Astrocyte (in vitro differentiated cells and primary cell): ENCODE measurements at regions not wholly inside any gene's neighbourhood (a gene's known extent, or its start where the extent isn't known, plus 50 kb on each side); places are given as distances from the start of the nearest gene placed in this dataset.

Experiments used
- DNase-seq: peaks from one replicate; pipeline ENCODE4 v3.0.0-alpha.2; 2010; ENCODE audit warnings: low read depth
- FAIRE-seq: peaks from 2 replicates; lab custom pipeline; 2011; peaks lifted over from hg19 to GRCh38; lab: Jason Lieb, UNC
- H2AFZ ChIP-seq: 2 replicates; pipeline ENCODE4 v1.6.0; 2012; ENCODE audit warnings: low read depth, low read length, inconsistent platforms
- H3K27ac ChIP-seq: 2 replicates; pipeline ENCODE4 v1.5.1; 2011; ENCODE audit warnings: low read depth, low read length, inconsistent platforms
- H3K27me3 ChIP-seq: 2 replicates; pipeline ENCODE4 v1.6.0; 2011; ENCODE audit warnings: low read length, inconsistent platforms; ENCODE audit not compliant: insufficient read depth
- H3K36me3 ChIP-seq: 2 replicates; pipeline ENCODE4 v1.5.1; 2011; ENCODE audit warnings: low read length, inconsistent platforms; ENCODE audit not compliant: insufficient read depth
- H3K4me1 ChIP-seq: 2 replicates; pipeline ENCODE4 v1.5.1; 2011; ENCODE audit warnings: low read length, inconsistent platforms; ENCODE audit not compliant: insufficient read depth
- H3K4me2 ChIP-seq: 2 replicates; pipeline ENCODE4 v1.6.0; 2012; ENCODE audit warnings: low read length, inconsistent platforms
- H3K4me3 ChIP-seq: 2 replicates; pipeline ENCODE4 v1.5.1; 2011; ENCODE audit warnings: low read depth, mild to moderate bottlenecking, low read length, inconsistent platforms; ENCODE audit not compliant: insufficient read depth
- H3K79me2 ChIP-seq: 2 replicates; pipeline ENCODE4 v1.6.0; 2012; ENCODE audit warnings: mild to moderate bottlenecking, low read length, inconsistent platforms; ENCODE audit not compliant: insufficient read depth
- H3K9ac ChIP-seq: 2 replicates; pipeline ENCODE4 v1.6.0; 2012; ENCODE audit warnings: mild to moderate bottlenecking, low read length, inconsistent platforms
- H3K9me3 ChIP-seq: 2 replicates; pipeline ENCODE4 v1.5.1; 2012; ENCODE audit warnings: low read depth, mild to moderate bottlenecking, low read length, inconsistent platforms; ENCODE audit not compliant: insufficient read depth
- H4K20me1 ChIP-seq: 2 replicates; pipeline ENCODE4 v1.6.0; 2012; ENCODE audit warnings: low read length, inconsistent platforms; ENCODE audit not compliant: insufficient read depth
- H3K27ac Mint-ChIP-seq: one replicate; pipeline ENCODE4 v1.8.0; 2021; ENCODE audit warnings: mild to moderate bottlenecking, mixed read lengths; ENCODE audit not compliant: unreplicated experiment
- H3K27me3 Mint-ChIP-seq: one replicate; pipeline ENCODE4 v1.8.0; 2021; ENCODE audit warnings: low read depth, mixed read lengths; ENCODE audit not compliant: unreplicated experiment
- H3K36me3 Mint-ChIP-seq: one replicate; pipeline ENCODE4 v1.8.0; 2021; ENCODE audit warnings: low read depth, mixed read lengths; ENCODE audit not compliant: unreplicated experiment
- H3K4me1 Mint-ChIP-seq: one replicate; pipeline ENCODE4 v1.8.0; 2021; ENCODE audit warnings: low read depth, mixed read lengths; ENCODE audit not compliant: unreplicated experiment
- H3K4me3 Mint-ChIP-seq: one replicate; pipeline ENCODE4 v1.8.0; 2021; ENCODE audit warnings: mild to moderate bottlenecking, moderate library complexity, mixed read lengths; ENCODE audit not compliant: unreplicated experiment
- H3K9me3 Mint-ChIP-seq: one replicate; pipeline ENCODE4 v1.8.0; 2021; ENCODE audit warnings: mild to moderate bottlenecking, mixed read lengths; ENCODE audit not compliant: unreplicated experiment
- CTCF ChIP-seq: IDR thresholded peaks from 2 replicates; pipeline ENCODE4 v1.5.1; 2011; ENCODE audit warnings: low read depth, mild to moderate bottlenecking, inconsistent platforms, low read length, moderate library complexity; ENCODE audit not compliant: insufficient read depth
- EZH2 ChIP-seq: IDR thresholded peaks from 2 replicates; pipeline ENCODE4 v1.6.1; 2012; ENCODE audit warnings: mild to moderate bottlenecking, low read length, inconsistent platforms; ENCODE audit not compliant: insufficient read depth

- no peak overlapping the region for H3K4me3 Mint-ChIP-seq
- no peak for DNase-seq
- Histone ChIP-seq H3K27me3 (no peaks in the 10 kb centered on the region), H3K4me1 (no peaks in the 10 kb centered on the region), H2AFZ (no peak overlapping the region), H3K9ac (no peak overlapping the region), H3K27ac (no peak overlapping the region), H4K20me1 (no peaks in the 10 kb centered on the region), H3K4me3 (no peak overlapping the region), H3K36me3 (no peaks in the 10 kb centered on the region), H3K9me3 (no peaks in the 10 kb centered on the region), H3K4me2 (no peak overlapping the region), H3K79me2 (no peaks in the 10 kb centered on the region)
- no peak for TF ChIP-seq EZH2
- TF ChIP-seq CTCF: no peak
- H3K9me3 Mint-ChIP-seq: no peaks in the 10 kb centered on the region
- no peak overlapping the region for H3K27ac Mint-ChIP-seq
- H3K27me3 Mint-ChIP-seq: no peaks in the 10 kb centered on the region
- no peaks in the 10 kb centered on the region for H3K36me3 Mint-ChIP-seq
- no peak for FAIRE-seq
- no peaks in the 10 kb centered on the region for H3K4me1 Mint-ChIP-seq
These were observed 86.6 kb upstream of the DPH5 start for GRCh38 chr1:101112051-101112780.

DNA sequence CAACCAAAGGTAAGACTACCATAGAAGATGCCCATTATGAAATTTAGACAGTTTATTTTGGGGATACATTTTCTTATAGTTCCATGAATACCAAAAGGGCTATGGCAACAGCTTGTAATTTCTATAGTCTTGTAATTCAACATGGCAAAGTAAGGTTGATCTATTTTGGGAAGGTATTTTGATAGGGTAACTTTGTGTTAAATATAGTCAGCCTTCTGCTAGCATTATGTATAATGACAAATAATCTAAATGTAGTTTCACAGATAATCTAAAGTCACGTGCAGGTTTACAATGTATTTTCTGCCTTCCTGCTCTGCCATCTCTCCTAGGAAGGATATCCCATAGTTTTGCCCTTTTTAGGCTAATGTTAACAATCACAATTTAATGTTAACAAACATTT is 85.9 kb upstream of the DPH5 start:
- H3K4me1 Mint-ChIP-seq: no peaks in the 10 kb centered on the region
- H3K27ac Mint-ChIP-seq: no peak overlapping the region
- Histone ChIP-seq H2AFZ (no peak overlapping the region), H3K4me1 (no peaks in the 10 kb centered on the region), H3K36me3 (no peaks in the 10 kb centered on the region), H3K9me3 (no peaks in the 10 kb centered on the region), H3K79me2 (no peaks in the 10 kb centered on the region), H3K4me2 (no peak overlapping the region), H4K20me1 (no peaks in the 10 kb centered on the region), H3K27ac (no peak overlapping the region), H3K4me3 (no peak overlapping the region), H3K9ac (no peak overlapping the region), H3K27me3 (no peaks in the 10 kb centered on the region)
- TF ChIP-seq EZH2: no peak
- TF ChIP-seq CTCF: no peak
- FAIRE-seq (peak; percentile 9), DNase-seq (no peak)
- no peaks in the 10 kb centered on the region for H3K27me3 Mint-ChIP-seq
- no peaks in the 10 kb centered on the region for H3K9me3 Mint-ChIP-seq
- H3K36me3 Mint-ChIP-seq: no peaks in the 10 kb centered on the region
- H3K4me3 Mint-ChIP-seq: no peak overlapping the region

GRCh38 chr1:101109791-101110190 is 84.2 kb upstream of the DPH5 start:
- Histone ChIP-seq H3K4me1 (no peaks in the 10 kb centered on the region), H3K27ac (no peak overlapping the region), H3K4me3 (no peak overlapping the region), H3K36me3 (no peaks in the 10 kb centered on the region), H3K4me2 (no peak overlapping the region), H3K27me3 (no peaks in the 10 kb centered on the region), H2AFZ (no peak overlapping the region), H4K20me1 (no peaks in the 10 kb centered on the region), H3K79me2 (no peaks in the 10 kb centered on the region), H3K9me3 (no peaks in the 10 kb centered on the region), H3K9ac (no peak overlapping the region)
- Mint-ChIP-seq H3K27ac (no peak overlapping the region), H3K9me3 (no peaks in the 10 kb centered on the region), H3K4me1 (peaks cover 1% of the 10 kb centered on the region), H3K27me3 (no peaks in the 10 kb centered on the region), H3K4me3 (no peak overlapping the region), H3K36me3 (no peaks in the 10 kb centered on the region)
- DNase-seq (no peak), FAIRE-seq (no peak)
- TF ChIP-seq EZH2: no peak
- TF ChIP-seq CTCF: no peak
